ENCODE measurements at regions not wholly inside any gene's neighbourhood (a gene's known extent, or its start where the extent isn't known, plus 50 kb on each side); places are given as distances from the start of the nearest gene placed in this dataset.

DNA sequence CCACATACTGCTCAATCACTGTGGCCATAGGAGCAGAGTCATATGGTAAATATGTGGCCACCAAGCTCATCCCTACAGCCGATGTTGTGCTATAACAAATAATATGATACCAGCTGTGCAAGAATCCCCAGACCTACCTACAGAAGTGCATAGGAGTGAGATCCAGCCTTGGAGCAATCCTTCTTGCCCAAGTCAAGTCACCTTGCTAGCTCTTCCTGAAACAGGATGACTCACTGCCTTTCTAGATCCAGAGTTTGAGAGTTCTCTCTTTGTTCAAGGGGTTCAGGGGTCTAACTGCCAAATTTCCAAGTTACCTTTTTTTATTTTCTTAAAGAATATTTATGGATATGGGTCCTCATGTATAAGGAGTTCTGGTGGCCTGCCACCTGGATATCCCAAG lies 195.7 kb upstream of the MAN1A1 start:
- no peak for DNase-seq (ENCODE audit: low spot score)
- Histone ChIP-seq H3K27ac (no peak overlapping the region), H3K4me3 (no peak overlapping the region)
- TF ChIP-seq, protein P1, sequence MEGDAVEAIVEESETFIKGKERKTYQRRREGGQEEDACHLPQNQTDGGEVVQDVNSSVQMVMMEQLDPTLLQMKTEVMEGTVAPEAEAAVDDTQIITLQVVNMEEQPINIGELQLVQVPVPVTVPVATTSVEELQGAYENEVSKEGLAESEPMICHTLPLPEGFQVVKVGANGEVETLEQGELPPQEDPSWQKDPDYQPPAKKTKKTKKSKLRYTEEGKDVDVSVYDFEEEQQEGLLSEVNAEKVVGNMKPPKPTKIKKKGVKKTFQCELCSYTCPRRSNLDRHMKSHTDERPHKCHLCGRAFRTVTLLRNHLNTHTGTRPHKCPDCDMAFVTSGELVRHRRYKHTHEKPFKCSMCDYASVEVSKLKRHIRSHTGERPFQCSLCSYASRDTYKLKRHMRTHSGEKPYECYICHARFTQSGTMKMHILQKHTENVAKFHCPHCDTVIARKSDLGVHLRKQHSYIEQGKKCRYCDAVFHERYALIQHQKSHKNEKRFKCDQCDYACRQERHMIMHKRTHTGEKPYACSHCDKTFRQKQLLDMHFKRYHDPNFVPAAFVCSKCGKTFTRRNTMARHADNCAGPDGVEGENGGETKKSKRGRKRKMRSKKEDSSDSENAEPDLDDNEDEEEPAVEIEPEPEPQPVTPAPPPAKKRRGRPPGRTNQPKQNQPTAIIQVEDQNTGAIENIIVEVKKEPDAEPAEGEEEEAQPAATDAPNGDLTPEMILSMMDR (IDR thresholded peaks at IDR 0.05), result no peak

DNA sequence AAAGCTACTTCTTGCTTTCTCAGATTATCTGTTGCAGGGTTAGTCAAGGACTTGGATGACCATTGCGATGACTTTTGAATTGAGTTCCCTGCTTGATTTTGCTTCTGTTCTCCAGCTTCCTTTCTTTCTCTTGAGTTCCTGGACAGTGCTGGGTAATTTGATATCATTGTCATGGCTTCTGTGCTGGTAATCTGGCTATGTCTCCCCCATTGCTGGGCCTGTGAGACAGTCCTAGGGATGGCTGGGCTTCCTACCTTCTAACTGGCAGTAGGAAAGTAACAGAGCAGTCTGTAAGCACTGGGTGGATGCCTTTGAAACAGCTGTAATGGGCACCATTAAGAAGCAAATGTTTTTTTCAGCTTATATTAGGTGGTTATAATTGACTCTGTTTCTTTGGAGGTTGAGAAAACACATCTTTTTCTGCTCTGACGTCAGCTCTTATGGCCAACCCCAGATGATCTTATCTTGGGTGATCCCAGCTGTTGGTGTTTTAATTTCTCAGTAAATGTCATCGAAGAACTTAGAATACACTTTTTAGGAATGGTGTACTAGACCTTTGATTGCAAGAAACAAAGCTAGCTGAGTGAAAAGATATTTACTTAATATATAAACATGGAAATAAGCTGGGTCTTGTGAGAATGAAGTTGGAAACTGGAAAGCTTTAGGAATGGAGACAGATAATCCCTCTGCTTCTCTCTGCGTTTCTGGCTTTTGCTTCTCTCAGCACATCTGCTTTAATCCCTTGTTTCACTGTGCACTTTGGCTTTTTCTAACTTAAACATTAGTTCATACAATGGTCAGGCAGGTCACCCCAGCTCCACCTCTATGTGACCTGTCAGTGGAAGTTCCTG lies 195.0 kb upstream of the MAN1A1 start:
- TF ChIP-seq, protein P1 (IDR thresholded peaks at IDR 0.05), result no peak
- DNase-seq (ENCODE audit: low spot score), result no peak
- H3K4me3 ChIP-seq, result no peak overlapping the region
- no peak overlapping the region for H3K27ac ChIP-seq

DNA sequence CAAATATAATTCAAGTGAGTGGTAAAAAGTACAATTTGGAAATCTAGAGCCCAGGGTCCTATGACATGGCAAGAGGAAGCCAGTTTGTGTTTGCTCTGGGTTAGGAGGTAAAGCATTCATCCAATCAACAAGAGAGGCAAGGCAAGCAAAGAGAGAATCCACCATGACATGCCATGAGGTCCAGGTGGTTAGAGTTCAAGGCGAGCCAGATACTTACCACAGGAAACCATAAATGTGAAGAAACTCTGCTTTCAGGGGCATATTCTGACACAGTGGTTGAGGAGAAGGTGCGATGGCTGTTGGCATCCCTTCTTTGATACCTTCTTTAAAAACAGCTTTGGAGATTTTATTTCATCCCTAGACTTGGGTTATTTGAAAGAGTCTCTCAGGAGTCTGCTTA lies 193.8 kb upstream of the MAN1A1 start:
- TF ChIP-seq, protein P1 (IDR thresholded peaks at IDR 0.05), result no peak
- Histone ChIP-seq H3K27ac (no peak overlapping the region), H3K4me3 (no peak overlapping the region)
- no peak for DNase-seq (ENCODE audit: low spot score)

GRCh38 chr6:119542037-119542436 lies 192.5 kb upstream of the MAN1A1 start:
- TF ChIP-seq, protein P1 (IDR thresholded peaks at IDR 0.05), result no peak
- Histone ChIP-seq H3K4me3 (no peak overlapping the region), H3K27ac (no peak overlapping the region)
- no peak for DNase-seq (ENCODE audit: low spot score)

DNA sequence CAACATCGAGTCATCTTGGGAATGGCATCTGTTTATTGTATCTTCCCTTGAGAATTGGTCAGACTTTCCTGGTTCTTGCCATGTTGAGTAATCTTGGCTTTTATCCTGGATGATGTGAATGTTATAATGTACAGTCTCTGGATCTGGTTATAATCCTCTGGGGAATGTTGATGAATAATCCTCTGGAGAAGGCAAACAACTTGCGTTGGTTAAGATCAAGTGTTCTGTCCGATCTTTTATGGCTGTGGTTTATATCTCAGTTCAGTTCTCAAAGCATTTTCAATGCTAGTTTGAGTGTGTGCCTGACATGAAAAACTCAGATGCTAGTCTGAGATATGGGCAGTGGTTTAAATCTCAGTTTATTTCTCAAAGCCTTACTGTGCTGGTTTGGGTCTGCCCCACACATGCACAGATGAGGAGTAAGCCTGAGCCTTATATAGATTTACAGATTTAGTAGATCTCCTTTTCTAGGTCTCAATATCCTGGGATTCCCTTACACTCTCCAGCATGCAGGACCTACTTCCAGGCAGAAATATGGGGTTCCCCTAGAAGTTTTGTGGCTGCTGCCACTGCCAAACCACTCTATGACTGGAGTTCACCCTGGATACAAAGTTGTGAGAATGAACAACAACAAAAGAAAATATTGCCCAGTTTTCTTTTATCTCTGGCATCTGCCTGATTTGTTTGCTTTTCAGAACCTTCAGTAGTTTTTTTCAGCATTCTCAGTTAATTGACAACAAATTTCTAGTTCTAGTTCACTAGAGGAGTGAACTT lies 191.8 kb upstream of the MAN1A1 start:
- H3K27ac ChIP-seq, result no peak overlapping the region
- DNase-seq (ENCODE audit: low spot score), result no peak
- no peak overlapping the region for H3K4me3 ChIP-seq
- TF ChIP-seq, protein P1 (IDR thresholded peaks at IDR 0.05), result no peak

DNA sequence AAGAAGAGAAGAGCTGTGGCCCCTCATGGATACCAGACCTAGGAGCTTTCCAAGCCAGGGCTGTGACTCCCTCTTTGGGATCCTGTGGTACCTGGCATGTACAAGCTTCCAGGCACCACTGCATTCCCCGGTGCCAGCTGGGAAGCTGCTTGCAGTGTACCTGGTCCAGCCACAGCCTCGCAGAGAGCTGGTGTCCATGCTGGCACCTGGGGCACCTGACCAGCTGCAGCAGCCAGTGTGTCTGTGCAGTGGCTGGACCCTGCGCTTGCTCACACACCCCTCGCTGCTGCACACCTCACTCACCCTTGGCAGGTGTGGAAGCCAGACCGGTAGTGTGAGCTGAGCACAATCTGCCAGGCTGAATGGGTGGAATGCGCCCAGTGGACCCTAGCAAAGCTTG lies 190.9 kb upstream of the MAN1A1 start:
- no peak overlapping the region for H3K27ac ChIP-seq
- TF ChIP-seq, protein P1 (IDR thresholded peaks at IDR 0.05), result no peak

More for the DNA sequence above, 190.9 kb upstream of the MAN1A1 start:
- no peak overlapping the region for H3K4me3 ChIP-seq
- DNase-seq (ENCODE audit: low spot score), result no peak
